ENCODE measurements at regions not wholly inside any gene's neighbourhood (a gene's known extent, or its start where the extent isn't known, plus 50 kb on each side); places are given as distances from the start of the nearest gene placed in this dataset.

GRCh38 chr17:13699261-13699660, 97.5 kb upstream of the HS3ST3A1 start:
- WGBS (ENCODE audit: insufficient coverage, low coverage, low lambda C conversion rate, missing lambda C conversion rate): 33% methylated on average over 1 of the region's 2 CpGs
- Histone ChIP-seq H3K4me1 (no peaks in the 10 kb centered on the region), H3K27me3 (no peaks in the 10 kb centered on the region), H3K27ac (no peak overlapping the region), H3K36me3 (no peaks in the 10 kb centered on the region), H3K9me3 (no peaks in the 10 kb centered on the region), H3K4me3 (no peak overlapping the region)
- ATAC-seq (no peak), DNase-seq (no peak)
- intact Hi-C loops (cut with DNase I): no loop called here
- no peak for TF ChIP-seq CTCF (IDR thresholded peaks at IDR 0.05)
- TF ChIP-seq POLR2A (IDR thresholded peaks at IDR 0.05): no peak

GRCh38 chr17:13702266-13702665, 100.5 kb upstream of the HS3ST3A1 start:
- 60% methylated on average over 1 of the region's 1 CpG for WGBS (ENCODE audit: insufficient coverage, low coverage, low lambda C conversion rate, missing lambda C conversion rate)
- ATAC-seq (no peak), DNase-seq (no peak)
- intact Hi-C loops (cut with DNase I): no loop called here
- Histone ChIP-seq H3K36me3 (no peaks in the 10 kb centered on the region), H3K9me3 (no peaks in the 10 kb centered on the region), H3K27me3 (no peaks in the 10 kb centered on the region), H3K4me3 (no peak overlapping the region), H3K4me1 (no peaks in the 10 kb centered on the region), H3K27ac (no peak overlapping the region)
- no peak for TF ChIP-seq CTCF (IDR thresholded peaks at IDR 0.05)
- TF ChIP-seq POLR2A (IDR thresholded peaks at IDR 0.05): no peak

GRCh38 chr17:13704333-13704732, 102.6 kb upstream of the HS3ST3A1 start:
- no peak for ATAC-seq
- no peaks in the 10 kb centered on the region for H3K4me1 ChIP-seq
- H3K27ac ChIP-seq: no peak overlapping the region
- intact Hi-C loops (cut with DNase I): no loop called here
- no peaks in the 10 kb centered on the region for H3K36me3 ChIP-seq
- 23% methylated on average over 1 of the region's 1 CpG for WGBS (ENCODE audit: insufficient coverage, low coverage, low lambda C conversion rate, missing lambda C conversion rate)
- no peak for DNase-seq
- no peaks in the 10 kb centered on the region for H3K27me3 ChIP-seq
- H3K4me3 ChIP-seq: no peak overlapping the region
- TF ChIP-seq POLR2A (IDR thresholded peaks at IDR 0.05) (no peak), CTCF (IDR thresholded peaks at IDR 0.05) (no peak)
- no peaks in the 10 kb centered on the region for H3K9me3 ChIP-seq

GRCh38 chr17:13705221-13705620, 103.5 kb upstream of the HS3ST3A1 start:
- Histone ChIP-seq H3K4me3 (no peak overlapping the region), H3K27me3 (no peaks in the 10 kb centered on the region), H3K4me1 (no peaks in the 10 kb centered on the region), H3K9me3 (no peaks in the 10 kb centered on the region), H3K27ac (no peak overlapping the region), H3K36me3 (no peaks in the 10 kb centered on the region)
- 56% methylated on average over 7 of the region's 7 CpGs for WGBS (ENCODE audit: insufficient coverage, low coverage, low lambda C conversion rate, missing lambda C conversion rate)
- intact Hi-C loops (cut with DNase I): no loop called here
- DNase-seq (no peak), ATAC-seq (no peak)
- no peak for TF ChIP-seq CTCF (IDR thresholded peaks at IDR 0.05)
- no peak for TF ChIP-seq POLR2A (IDR thresholded peaks at IDR 0.05)

- H3K27me3 ChIP-seq: no peaks in the 10 kb centered on the region
- WGBS (ENCODE audit: insufficient coverage, low coverage, low lambda C conversion rate, missing lambda C conversion rate): 89% methylated on average over 2 of the region's 5 CpGs
- no peak overlapping the region for H3K27ac ChIP-seq
- H3K4me3 ChIP-seq: no peak overlapping the region
- H3K4me1 ChIP-seq: no peaks in the 10 kb centered on the region
- ATAC-seq (no peak), DNase-seq (no peak)
- intact Hi-C loops (cut with DNase I): no loop called here
- H3K9me3 ChIP-seq: no peaks in the 10 kb centered on the region
- no peak for TF ChIP-seq POLR2A (IDR thresholded peaks at IDR 0.05)
- no peak for TF ChIP-seq CTCF (IDR thresholded peaks at IDR 0.05)
- H3K36me3 ChIP-seq: no peaks in the 10 kb centered on the region
These were observed 120.0 kb upstream of the HS3ST3A1 start for GRCh38 chr17:13721705-13722104.

Measured in right lobe of liver (tissue), 6 donors.